Ishikawa (cell line): ENCODE measurements at regions not wholly inside any gene's neighbourhood (a gene's known extent, or its start where the extent isn't known, plus 50 kb on each side); places are given as distances from the start of the nearest gene placed in this dataset.

ENCODE experiments used
- CEBPB ChIP-seq: IDR thresholded peaks from 2 replicates; pipeline ENCODE4 v1.6.1; 2012
- CREB1 ChIP-seq: IDR thresholded peaks from 2 replicates; pipeline ENCODE4 v1.6.1; 2012; ENCODE audit warnings: low read depth
- EGR1 ChIP-seq: IDR thresholded peaks from 2 replicates; pipeline ENCODE4 v1.6.1; 2012
- EP300 ChIP-seq: IDR thresholded peaks from 2 replicates; pipeline ENCODE4 v1.6.1; 2012; ENCODE audit warnings: borderline replicate concordance
- FOXM1 ChIP-seq: IDR thresholded peaks from 2 replicates; pipeline ENCODE4 v1.6.1; 2012; ENCODE audit warnings: low read depth, borderline replicate concordance
- NFIC ChIP-seq: IDR thresholded peaks from 2 replicates; pipeline ENCODE4 v1.6.1; 2012
- RAD21 ChIP-seq: IDR thresholded peaks from 2 replicates; pipeline ENCODE4 v1.6.1; 2012; ENCODE audit warnings: low read depth
- TAF1 ChIP-seq: IDR thresholded peaks from 2 replicates; pipeline ENCODE4 v1.6.1; 2012; ENCODE audit warnings: low read depth, mild to moderate bottlenecking
- TCF12 ChIP-seq: IDR thresholded peaks from 2 replicates; pipeline ENCODE4 v1.6.1; 2012; ENCODE audit warnings: low read depth
- TEAD4 ChIP-seq: IDR thresholded peaks from 2 replicates; pipeline ENCODE4 v1.6.1; 2012
- YY1 ChIP-seq: IDR thresholded peaks from 2 replicates; pipeline ENCODE4 v1.6.1; 2012; ENCODE audit warnings: low read depth
- ZBTB7A ChIP-seq: IDR thresholded peaks from 2 replicates; pipeline ENCODE4 v1.6.1; 2012; ENCODE audit warnings: low read depth
- TF ChIP-seq, protein P1 (sequence below): IDR thresholded peaks from 2 replicates; pipeline ENCODE4 v1.6.1; 2012
- TF ChIP-seq, protein P2 (sequence below): IDR thresholded peaks from 2 replicates; pipeline ENCODE4 v1.6.1; 2012
- TF ChIP-seq, protein P3 (sequence below): IDR thresholded peaks from 2 replicates; pipeline ENCODE4 v1.6.1; 2012; ENCODE audit warnings: low read depth, mild to moderate bottlenecking

DNA sequence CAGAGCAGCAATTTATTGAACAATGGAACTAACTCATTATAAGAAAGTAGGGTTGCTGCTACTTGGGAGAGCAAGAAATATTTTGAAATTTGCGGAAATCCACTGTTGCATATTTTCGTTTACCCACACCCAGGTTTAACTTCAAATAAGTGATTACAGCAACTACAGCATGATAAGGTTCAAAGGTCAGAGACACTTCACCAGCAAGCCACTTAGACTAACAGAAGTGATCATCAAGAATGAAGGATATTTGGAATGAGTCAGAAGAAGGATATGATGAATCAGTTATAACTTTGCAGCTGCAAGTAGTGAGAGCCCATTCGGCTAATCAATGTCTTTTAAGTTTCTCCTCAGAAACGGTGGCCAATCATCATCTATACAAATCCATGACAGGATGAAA, 199.3 kb downstream of the TMA16 start:
- TF ChIP-seq CREB1 (no peak), EP300 (no peak), FOXM1 (no peak), YY1 (no peak), NFIC (no peak), CEBPB (no peak), EGR1 (no peak), TCF12 (no peak), TEAD4 (no peak), TAF1 (no peak), ZBTB7A (no peak), RAD21 (no peak)
- TF ChIP-seq, protein P1, sequence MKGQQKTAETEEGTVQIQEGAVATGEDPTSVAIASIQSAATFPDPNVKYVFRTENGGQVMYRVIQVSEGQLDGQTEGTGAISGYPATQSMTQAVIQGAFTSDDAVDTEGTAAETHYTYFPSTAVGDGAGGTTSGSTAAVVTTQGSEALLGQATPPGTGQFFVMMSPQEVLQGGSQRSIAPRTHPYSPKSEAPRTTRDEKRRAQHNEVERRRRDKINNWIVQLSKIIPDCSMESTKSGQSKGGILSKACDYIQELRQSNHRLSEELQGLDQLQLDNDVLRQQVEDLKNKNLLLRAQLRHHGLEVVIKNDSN, result no peak
- TF ChIP-seq, protein P2, sequence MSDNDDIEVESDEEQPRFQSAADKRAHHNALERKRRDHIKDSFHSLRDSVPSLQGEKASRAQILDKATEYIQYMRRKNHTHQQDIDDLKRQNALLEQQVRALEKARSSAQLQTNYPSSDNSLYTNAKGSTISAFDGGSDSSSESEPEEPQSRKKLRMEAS, result no peak
- TF ChIP-seq, protein P3, sequence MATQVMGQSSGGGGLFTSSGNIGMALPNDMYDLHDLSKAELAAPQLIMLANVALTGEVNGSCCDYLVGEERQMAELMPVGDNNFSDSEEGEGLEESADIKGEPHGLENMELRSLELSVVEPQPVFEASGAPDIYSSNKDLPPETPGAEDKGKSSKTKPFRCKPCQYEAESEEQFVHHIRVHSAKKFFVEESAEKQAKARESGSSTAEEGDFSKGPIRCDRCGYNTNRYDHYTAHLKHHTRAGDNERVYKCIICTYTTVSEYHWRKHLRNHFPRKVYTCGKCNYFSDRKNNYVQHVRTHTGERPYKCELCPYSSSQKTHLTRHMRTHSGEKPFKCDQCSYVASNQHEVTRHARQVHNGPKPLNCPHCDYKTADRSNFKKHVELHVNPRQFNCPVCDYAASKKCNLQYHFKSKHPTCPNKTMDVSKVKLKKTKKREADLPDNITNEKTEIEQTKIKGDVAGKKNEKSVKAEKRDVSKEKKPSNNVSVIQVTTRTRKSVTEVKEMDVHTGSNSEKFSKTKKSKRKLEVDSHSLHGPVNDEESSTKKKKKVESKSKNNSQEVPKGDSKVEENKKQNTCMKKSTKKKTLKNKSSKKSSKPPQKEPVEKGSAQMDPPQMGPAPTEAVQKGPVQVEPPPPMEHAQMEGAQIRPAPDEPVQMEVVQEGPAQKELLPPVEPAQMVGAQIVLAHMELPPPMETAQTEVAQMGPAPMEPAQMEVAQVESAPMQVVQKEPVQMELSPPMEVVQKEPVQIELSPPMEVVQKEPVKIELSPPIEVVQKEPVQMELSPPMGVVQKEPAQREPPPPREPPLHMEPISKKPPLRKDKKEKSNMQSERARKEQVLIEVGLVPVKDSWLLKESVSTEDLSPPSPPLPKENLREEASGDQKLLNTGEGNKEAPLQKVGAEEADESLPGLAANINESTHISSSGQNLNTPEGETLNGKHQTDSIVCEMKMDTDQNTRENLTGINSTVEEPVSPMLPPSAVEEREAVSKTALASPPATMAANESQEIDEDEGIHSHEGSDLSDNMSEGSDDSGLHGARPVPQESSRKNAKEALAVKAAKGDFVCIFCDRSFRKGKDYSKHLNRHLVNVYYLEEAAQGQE, result no peak

DNA sequence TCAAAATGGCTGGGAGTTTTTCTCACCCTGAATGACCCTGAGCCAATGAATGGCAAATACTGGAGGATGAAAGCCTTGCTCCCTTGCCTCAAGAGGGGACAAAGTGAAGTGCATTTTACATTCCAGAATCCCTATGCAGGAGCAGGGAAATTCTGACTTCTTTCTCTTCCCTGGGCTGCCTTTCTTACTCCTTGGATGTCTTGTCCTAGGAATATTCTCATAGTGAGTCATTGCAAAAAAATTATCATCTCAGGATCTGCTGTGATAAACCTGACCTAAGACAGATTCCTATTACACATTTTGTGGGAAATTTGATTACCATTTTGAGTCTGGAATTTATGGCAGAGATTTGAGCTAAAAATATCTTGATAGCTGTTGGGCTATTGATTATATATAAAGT, 199.9 kb downstream of the TMA16 start:
- TF ChIP-seq FOXM1 (no peak), ZBTB7A (no peak), TCF12 (no peak), EP300 (no peak), CREB1 (no peak), TEAD4 (no peak), RAD21 (no peak), NFIC (no peak)
- TF ChIP-seq, protein P1, result no peak

DNA sequence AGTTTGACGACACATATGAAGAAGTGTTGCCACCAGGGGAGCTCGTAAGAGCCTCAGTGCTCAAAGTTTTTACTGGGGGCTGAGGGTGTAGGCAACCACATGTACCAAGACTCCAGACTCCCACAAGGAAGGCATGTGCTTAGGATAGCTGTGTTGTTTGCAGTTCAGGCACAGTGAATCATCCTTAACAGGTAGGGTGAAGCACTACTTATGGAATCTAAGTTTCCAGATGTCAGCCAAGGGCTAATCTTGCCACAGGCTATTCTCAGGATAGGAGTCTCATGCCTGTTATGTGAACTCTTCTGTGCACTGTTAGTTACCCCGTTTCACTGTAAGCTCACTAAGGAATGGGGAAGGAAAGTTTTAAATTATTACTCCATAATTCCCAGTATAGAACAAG, 202.6 kb downstream of the TMA16 start:
- no peak for TF ChIP-seq EP300
- TF ChIP-seq TAF1, result no peak
- TF ChIP-seq, protein P3, result no peak
- no peak for TF ChIP-seq ZBTB7A
- TF ChIP-seq YY1, result no peak
- TF ChIP-seq FOXM1, result no peak
- no peak for TF ChIP-seq CREB1
- TF ChIP-seq CEBPB, result no peak
- no peak for TF ChIP-seq TCF12
- TF ChIP-seq, protein P2, result no peak
- TF ChIP-seq NFIC, result no peak
- TF ChIP-seq, protein P1, result no peak
- no peak for TF ChIP-seq TEAD4
- no peak for TF ChIP-seq EGR1
- TF ChIP-seq RAD21, result no peak

DNA sequence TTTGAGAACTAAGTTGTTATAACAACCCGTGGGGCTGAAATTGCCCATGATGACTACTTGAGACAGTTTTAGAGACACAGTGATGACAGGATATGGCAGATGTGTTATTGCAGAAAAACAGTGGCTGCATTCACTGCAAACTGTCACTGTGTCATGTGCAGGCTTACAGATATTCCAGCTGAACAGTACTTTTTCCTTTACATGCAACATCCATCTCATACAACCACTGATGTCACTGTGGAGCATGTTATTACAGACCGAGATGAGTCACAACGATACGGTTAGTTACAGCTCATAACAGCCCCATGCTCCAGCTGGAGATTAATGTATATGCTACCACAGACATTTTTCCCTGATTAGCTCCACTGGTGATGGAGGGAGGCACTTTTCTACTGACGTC, 207.4 kb downstream of the TMA16 start:
- TF ChIP-seq TCF12 (no peak), EGR1 (no peak), TAF1 (no peak), ZBTB7A (no peak), FOXM1 (no peak), RAD21 (no peak), TEAD4 (no peak), CREB1 (no peak), YY1 (no peak), CEBPB (no peak)
- TF ChIP-seq, protein P2, result no peak
- TF ChIP-seq, protein P3, result no peak
- TF ChIP-seq, protein P1, result no peak
